HUES48 (cell line): ENCODE measurements at regions not wholly inside any gene's neighbourhood (a gene's known extent, or its start where the extent isn't known, plus 50 kb on each side); places are given as distances from the start of the nearest gene placed in this dataset.

Source experiments
- H3K27ac ChIP-seq: one replicate; pipeline ENCODE4 v1.7.0; 2013; ENCODE audit warnings: low read depth, low read length, inconsistent platforms
- H3K27me3 ChIP-seq: 2 replicates; pipeline ENCODE4 v1.6.1; 2013; ENCODE audit warnings: mild to moderate bottlenecking, low read length; ENCODE audit not compliant: control insufficient read depth, insufficient read depth
- H3K36me3 ChIP-seq: 2 replicates; pipeline ENCODE4 v1.6.1; 2013; ENCODE audit warnings: low read length; ENCODE audit not compliant: control insufficient read depth, insufficient read depth
- H3K4me1 ChIP-seq: 2 replicates; pipeline ENCODE4 v1.6.1; 2013; ENCODE audit warnings: mild to moderate bottlenecking, low read length; ENCODE audit not compliant: control insufficient read depth, insufficient read depth
- H3K4me3 ChIP-seq: 2 replicates; pipeline ENCODE4 v1.5.1; 2013; ENCODE audit warnings: mild to moderate bottlenecking, low read depth, low read length
- H3K9ac ChIP-seq: 2 replicates; pipeline ENCODE4 v1.6.1; 2013; ENCODE audit warnings: mild to moderate bottlenecking, low read depth, low read length, moderate library complexity
- H3K9me3 ChIP-seq: 2 replicates; pipeline ENCODE4 v1.6.1; 2013; ENCODE audit warnings: low read length; ENCODE audit not compliant: control insufficient read depth, insufficient read depth

DNA sequence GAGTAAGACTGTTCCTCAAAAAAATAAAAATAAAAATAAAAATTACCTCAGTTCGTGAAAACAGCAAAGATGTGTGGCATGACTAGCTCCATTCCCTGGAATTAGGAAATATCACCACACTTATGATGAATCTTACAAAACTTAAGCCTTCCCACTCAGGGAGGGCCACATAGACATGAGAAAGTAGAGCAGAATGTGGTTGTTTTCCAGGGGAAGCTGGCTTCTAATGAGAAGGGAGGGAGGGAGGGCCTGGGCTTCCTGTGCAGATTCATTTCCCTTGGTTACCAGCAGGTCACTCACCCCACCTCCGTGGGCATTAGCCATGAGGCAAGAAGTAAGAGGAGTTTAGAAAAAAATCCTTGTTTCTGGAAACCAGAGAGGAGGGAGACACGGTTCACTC, 95.9 kb upstream of the RMDN2 start:
- no peaks in the 10 kb centered on the region for H3K36me3 ChIP-seq
- H3K9ac ChIP-seq = no peak overlapping the region
- no peak overlapping the region for H3K4me3 ChIP-seq
- H3K27me3 ChIP-seq = no peaks in the 10 kb centered on the region
- H3K27ac ChIP-seq = no peak overlapping the region
- no peaks in the 10 kb centered on the region for H3K9me3 ChIP-seq
- no peaks in the 10 kb centered on the region for H3K4me1 ChIP-seq

DNA sequence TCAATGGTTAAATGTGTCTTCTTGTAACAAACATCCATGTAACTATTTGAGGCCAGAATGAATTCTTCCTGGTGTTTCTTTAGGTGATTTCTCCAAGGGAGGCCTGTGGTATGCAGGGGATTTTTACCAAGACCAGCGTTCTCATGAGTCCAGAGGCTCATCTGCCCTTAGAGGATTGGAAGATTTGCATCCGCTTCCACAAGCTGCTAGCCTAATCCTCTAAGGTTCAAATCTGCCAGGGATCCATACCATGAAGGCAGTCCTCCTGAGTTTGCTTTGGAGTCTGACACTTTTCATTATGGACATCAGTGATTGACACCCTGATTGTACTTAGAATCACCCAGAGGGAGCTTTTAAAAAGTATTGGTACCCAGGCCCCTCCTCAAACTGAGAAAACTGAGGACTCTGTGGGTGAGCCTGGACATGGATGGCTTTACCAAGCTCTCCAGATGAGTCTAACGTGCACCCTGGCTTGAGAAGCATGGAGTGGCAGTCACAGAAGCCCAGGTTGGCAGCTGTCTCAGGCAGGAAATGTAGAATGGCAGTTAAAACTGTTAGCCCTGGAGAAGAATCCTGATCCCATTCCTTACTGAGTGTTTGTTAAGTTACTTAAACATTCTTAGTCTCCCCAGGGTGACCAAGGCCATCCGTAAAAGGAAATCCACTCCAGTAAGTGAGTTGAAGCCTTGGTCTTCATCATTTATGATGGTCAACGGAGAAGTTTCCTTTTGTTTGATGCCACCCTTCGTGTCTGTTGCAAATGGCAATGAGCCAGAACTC, 95.3 kb upstream of the RMDN2 start:
- H3K4me3 ChIP-seq = no peak overlapping the region
- H3K9ac ChIP-seq = no peak overlapping the region
- H3K36me3 ChIP-seq = no peaks in the 10 kb centered on the region
- H3K27ac ChIP-seq = no peak overlapping the region
- H3K27me3 ChIP-seq = no peaks in the 10 kb centered on the region
- H3K4me1 ChIP-seq = no peaks in the 10 kb centered on the region
- H3K9me3 ChIP-seq = no peaks in the 10 kb centered on the region

DNA sequence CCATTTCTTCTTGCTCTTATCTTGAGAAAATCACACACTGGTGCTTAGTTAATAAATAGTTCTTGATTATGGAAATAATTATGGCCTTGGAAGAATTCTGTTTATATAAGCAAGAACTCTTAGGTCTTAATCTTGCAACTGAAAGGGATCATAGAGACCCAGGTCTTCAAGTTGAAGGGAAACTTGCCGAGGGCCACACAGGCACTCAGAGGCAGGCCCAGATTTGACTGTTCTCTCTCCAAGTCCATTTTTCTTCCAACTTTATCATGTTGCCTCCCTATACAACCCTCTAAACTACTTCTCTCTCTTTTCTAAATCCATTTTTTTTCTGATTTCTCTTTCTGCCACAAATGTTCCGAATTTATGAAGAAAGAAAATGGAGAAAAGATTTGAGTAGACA, 94.5 kb upstream of the RMDN2 start:
- H3K27me3 ChIP-seq = no peaks in the 10 kb centered on the region
- no peak overlapping the region for H3K9ac ChIP-seq
- no peak overlapping the region for H3K27ac ChIP-seq
- H3K4me3 ChIP-seq = no peak overlapping the region
- H3K36me3 ChIP-seq = no peaks in the 10 kb centered on the region
- H3K9me3 ChIP-seq = no peaks in the 10 kb centered on the region
- no peaks in the 10 kb centered on the region for H3K4me1 ChIP-seq

DNA sequence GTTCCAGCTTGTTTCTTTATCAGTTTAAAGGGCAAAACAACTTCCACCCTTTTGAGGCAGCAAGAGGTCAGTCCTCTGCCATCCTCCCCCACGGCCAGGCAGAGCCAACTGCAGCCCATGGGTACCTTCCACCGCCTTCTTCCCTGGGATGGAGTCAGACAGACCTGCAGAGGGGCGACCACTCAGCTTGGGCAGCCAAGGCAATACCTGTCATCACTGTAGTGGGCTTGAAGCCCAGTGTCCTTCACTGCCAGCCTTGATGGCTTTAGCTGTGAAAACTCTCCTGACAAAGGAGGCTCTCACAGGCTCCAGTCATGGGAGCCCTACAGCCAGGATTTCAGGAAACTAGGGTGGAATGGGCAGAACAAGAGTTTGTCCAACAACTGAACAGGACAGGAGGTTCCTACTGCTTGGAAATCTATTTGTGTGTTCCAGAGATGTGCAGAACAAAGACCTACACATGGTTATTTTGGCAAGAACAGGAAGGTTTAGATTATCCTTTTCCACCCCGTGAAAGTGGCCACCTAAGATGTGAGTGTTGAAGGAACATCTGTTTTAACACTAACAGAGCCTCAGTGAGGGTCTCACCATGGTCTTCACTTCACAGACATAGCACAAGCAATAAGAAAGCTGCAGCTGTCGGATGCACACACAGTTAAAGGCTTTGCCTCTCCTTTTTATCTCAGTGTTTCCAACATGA, 93.9 kb upstream of the RMDN2 start:
- Histone ChIP-seq H3K9ac (no peak overlapping the region), H3K27me3 (no peaks in the 10 kb centered on the region), H3K36me3 (no peaks in the 10 kb centered on the region), H3K4me3 (no peak overlapping the region), H3K27ac (no peak overlapping the region), H3K9me3 (no peaks in the 10 kb centered on the region), H3K4me1 (no peaks in the 10 kb centered on the region)

DNA sequence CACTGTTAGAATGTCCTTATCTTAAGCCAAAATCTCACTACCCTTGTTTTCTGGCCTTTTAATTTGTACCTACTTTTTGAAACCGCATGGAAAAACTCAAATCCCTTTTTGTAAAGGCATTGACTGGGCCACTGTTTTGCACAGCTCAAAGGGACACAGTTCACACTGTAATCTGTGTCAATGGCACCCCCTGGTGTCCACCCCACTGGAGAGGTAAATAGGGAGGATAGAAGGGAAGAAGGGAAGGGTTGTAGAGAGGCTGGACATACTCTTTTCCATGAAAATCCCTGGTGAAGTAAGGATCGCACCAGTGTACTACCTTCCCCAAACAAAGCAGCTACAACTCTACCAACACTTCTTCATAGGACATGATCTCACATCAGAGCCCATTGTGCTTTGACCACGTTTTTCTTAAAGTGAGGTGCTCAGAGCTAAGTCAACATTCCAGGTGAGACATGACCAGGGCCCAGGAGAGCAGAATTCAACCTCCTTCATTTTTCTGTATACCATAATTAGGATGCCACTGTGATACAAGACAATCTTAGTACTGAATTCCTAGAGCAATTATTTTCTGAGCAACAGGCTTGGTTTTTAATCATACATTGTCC, 92.4 kb upstream of the RMDN2 start:
- Histone ChIP-seq H3K4me1 (no peaks in the 10 kb centered on the region), H3K9ac (no peak overlapping the region), H3K4me3 (no peak overlapping the region), H3K27me3 (no peaks in the 10 kb centered on the region), H3K27ac (no peak overlapping the region), H3K36me3 (no peaks in the 10 kb centered on the region), H3K9me3 (no peaks in the 10 kb centered on the region)

DNA sequence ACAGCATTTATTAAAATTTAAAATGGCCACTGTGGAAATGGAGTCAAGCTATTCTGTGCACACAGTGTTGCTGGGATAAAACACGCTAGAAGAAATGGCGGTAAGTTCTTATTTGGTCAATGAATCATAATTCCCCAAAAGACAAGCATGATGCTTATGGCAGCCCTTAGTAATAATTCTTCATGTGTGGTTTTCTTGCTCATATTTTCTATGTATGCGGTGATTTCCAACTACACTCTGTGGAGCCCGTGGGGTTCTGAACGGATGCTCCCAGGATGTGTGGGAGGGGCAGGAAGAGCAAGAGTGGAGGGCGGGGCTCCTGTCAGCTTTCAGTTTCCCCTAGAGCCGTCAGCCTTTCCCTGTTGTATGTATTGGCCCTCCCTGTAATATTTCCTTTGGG, 91.7 kb upstream of the RMDN2 start:
- H3K4me1 ChIP-seq = no peaks in the 10 kb centered on the region
- no peaks in the 10 kb centered on the region for H3K36me3 ChIP-seq
- no peak overlapping the region for H3K4me3 ChIP-seq
- H3K27ac ChIP-seq = no peak overlapping the region
- no peaks in the 10 kb centered on the region for H3K27me3 ChIP-seq
- H3K9me3 ChIP-seq = no peaks in the 10 kb centered on the region
- no peak overlapping the region for H3K9ac ChIP-seq

DNA sequence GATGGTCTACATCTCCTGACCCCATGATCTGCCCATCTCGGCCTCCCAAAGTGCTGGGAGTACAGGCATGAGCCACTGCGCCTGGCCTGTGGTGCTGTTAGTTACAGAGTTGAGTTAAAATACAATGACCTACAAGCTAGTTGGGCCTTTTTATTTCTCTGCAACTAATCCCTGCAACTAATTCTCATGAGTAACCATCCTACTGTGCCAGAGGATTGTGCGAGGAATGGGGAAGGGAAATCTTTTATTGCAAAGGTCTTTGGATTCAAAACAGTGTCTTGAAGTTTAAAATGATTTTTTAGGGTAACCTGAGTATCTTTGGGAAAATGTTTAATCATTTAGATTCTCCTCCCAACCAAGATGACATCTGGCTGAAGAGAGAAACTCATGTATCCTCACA, 88.8 kb upstream of the RMDN2 start:
- Histone ChIP-seq H3K4me1 (no peaks in the 10 kb centered on the region), H3K36me3 (no peaks in the 10 kb centered on the region), H3K27ac (no peak overlapping the region), H3K4me3 (no peak overlapping the region), H3K9me3 (no peaks in the 10 kb centered on the region), H3K9ac (no peak overlapping the region), H3K27me3 (no peaks in the 10 kb centered on the region)

DNA sequence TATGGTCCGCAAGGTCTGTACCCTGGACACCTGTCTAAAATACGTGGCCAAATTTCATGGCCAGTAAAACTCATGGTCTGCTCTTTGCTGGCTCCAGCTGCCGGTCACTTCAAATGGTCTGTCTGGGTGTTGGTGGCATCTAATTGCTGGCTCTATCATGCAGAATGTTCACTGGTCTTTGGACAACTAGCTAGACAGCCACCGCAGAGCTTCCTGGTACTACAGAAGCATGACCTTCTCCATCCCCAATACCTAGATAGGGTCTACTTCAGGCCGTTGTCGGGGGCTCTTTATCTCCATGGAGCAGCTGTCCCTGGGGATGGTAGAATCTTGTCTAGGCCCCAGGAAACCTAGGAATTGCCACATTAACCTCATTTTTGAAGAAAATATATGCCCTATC, 88.4 kb upstream of the RMDN2 start:
- no peak overlapping the region for H3K9ac ChIP-seq
- no peaks in the 10 kb centered on the region for H3K9me3 ChIP-seq
- H3K36me3 ChIP-seq = no peaks in the 10 kb centered on the region
- H3K4me1 ChIP-seq = no peaks in the 10 kb centered on the region
- no peaks in the 10 kb centered on the region for H3K27me3 ChIP-seq
- H3K4me3 ChIP-seq = no peak overlapping the region
- no peak overlapping the region for H3K27ac ChIP-seq

DNA sequence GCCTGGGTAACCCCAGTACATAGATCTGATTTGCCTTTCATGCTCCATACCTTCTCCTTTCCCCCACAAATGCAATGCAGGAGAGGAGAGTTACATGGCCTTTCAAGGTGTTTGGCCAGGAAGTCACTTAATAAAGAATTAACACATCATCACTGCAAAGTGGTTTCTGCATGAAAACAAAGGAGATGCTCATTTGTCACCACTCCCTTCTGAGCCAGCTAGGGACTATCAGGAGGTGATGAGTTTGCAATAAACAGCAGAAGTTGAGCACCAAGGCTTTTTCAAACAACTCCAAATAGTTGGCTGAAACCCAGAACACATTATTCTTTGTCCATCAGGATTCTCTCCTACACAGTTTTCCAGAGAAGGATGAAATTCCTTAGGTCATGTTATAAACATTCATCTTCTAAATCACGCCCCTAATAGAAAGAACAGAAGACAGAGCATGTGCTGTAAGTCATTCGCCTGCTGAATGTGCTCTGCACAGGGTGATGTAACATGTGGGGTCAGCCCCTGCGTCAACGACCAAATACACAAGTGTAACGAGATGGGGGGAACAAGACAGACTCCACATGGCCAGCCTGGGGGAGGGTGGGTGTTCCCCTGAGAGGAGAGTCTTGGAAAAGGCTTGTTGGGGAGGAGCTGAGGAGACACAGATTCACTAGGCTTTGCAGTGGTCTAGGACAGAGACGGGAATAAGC, 87.3 kb upstream of the RMDN2 start:
- Histone ChIP-seq H3K27me3 (no peaks in the 10 kb centered on the region), H3K27ac (no peak overlapping the region), H3K4me1 (no peaks in the 10 kb centered on the region), H3K9ac (no peak overlapping the region), H3K4me3 (no peak overlapping the region), H3K36me3 (no peaks in the 10 kb centered on the region), H3K9me3 (no peaks in the 10 kb centered on the region)

DNA sequence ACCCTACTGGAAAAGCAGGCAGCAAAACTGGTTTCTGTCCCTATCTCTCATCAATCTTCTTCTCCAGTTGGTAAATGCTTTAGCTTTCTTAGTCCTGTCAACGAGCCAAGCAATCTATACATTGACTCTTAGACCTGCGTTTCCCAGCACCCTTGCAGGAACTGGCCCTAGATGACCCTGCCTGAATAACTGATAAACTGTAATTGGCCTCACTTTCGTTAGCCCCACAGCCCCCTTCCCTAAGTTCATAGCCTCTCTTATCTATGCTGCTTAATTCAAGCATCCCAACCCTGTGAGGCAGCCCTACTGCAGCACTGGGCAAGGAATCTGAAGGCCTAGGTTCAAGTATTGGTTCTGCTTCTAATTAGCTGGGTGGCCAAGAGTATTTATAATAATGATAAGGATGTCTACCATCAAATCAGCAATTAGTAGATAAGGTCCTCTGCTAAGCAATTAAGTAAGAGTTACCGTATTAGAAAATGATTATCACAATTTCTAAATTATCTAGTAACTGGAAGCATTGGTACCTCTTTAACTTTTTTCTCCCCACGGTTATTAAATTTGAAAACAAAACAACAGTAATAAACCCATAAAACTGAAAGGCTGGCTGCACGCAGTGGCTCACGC, 86.4 kb upstream of the RMDN2 start:
- no peaks in the 10 kb centered on the region for H3K9me3 ChIP-seq
- no peaks in the 10 kb centered on the region for H3K27me3 ChIP-seq
- H3K4me1 ChIP-seq = peaks cover 7% of the 10 kb centered on the region
- H3K36me3 ChIP-seq = no peaks in the 10 kb centered on the region
- no peak overlapping the region for H3K27ac ChIP-seq
- H3K4me3 ChIP-seq = no peak overlapping the region
- H3K9ac ChIP-seq = no peak overlapping the region
